GM12872 (cell line): ENCODE measurements at regions not wholly inside any gene's neighbourhood (a gene's known extent, or its start where the extent isn't known, plus 50 kb on each side); places are given as distances from the start of the nearest gene placed in this dataset.

Experiments
- TF ChIP-seq, protein P1 (sequence below): IDR thresholded peaks from 3 replicates; pipeline ENCODE4 v1.5.1; 2011; ENCODE audit warnings: low read depth, mild to moderate bottlenecking, low read length, moderate library complexity; ENCODE audit not compliant: insufficient read depth

DNA sequence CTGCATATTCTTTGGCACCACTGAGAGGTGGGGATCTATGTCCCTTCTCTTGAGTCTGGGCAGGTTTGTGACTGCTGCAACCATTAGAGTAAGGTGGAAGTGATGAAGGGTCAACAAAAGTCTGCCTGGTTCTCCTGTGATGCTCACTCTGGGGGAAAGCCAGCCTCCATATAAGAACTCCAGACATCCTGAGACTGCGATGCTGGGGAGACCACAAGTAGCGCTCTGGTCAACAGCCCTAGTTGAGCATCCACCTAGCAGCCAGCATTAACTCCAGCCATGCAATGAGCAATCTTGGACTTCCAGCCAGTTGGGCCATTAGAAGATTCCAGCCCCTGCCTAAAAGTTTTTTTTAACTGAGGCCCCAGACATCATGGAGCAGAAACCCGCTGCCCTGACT lies 62.8 kb downstream of the SCN11A start:
- TF ChIP-seq, protein P1, sequence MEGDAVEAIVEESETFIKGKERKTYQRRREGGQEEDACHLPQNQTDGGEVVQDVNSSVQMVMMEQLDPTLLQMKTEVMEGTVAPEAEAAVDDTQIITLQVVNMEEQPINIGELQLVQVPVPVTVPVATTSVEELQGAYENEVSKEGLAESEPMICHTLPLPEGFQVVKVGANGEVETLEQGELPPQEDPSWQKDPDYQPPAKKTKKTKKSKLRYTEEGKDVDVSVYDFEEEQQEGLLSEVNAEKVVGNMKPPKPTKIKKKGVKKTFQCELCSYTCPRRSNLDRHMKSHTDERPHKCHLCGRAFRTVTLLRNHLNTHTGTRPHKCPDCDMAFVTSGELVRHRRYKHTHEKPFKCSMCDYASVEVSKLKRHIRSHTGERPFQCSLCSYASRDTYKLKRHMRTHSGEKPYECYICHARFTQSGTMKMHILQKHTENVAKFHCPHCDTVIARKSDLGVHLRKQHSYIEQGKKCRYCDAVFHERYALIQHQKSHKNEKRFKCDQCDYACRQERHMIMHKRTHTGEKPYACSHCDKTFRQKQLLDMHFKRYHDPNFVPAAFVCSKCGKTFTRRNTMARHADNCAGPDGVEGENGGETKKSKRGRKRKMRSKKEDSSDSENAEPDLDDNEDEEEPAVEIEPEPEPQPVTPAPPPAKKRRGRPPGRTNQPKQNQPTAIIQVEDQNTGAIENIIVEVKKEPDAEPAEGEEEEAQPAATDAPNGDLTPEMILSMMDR: no peak

DNA sequence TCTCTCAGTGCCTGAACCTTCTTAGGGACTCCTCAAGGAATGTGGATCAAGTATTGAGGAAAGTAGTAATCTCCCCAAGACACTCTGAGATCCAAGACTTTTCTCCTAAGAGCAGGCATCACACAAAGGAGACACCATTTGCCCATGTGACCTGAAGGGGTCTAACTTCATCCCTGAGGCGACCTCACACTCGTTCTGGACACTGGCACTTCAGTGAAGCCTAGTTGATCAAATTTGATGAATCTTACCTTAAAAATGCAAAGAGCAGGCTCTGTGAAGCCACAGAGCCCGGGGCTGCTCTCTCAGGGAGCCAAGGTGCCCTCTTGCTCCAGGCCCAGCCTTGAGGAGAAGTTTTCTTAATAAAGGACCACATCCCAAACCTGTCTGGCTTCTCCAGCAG lies 64.3 kb downstream of the SCN11A start:
- TF ChIP-seq, protein P1: no peak

DNA sequence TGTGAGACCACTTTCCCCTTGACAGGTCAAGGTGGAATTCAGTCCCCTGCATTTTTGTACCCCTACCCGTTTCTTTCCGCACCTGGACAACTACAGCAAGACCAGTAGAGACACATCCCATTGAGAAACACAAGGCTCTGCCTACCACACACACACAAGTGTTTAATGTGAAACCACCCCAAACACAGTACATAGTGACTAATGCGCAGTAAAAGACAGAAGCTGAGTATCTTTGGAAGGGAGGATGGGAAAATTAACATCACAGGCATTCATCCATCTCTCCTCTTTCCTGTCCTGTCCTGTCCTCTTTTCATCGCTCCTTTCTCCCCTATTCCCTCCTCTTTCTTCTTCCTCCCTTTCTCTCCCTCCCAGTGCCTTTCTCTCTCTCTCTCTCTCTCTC lies 64.8 kb downstream of the SCN11A start:
- TF ChIP-seq, protein P1: no peak

DNA sequence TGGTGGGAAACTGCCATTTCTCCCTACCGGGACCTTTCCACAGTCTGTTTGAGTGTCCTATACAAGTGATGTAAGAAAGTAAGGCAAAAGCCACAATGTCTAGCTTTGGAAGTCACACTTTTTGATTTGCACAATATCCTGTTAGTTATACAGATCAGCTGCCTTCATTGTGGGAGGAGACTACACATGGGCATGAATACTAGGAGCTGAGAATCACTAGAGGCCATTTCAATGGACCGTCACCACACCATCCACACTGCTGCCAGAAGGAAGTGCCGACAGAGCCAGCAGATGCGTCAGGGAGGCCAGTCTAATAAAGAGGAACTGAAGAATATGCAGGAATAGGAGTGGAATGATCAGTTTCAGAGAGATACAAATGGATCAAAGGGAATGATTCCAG lies 65.8 kb downstream of the SCN11A start:
- TF ChIP-seq, protein P1: no peak

DNA sequence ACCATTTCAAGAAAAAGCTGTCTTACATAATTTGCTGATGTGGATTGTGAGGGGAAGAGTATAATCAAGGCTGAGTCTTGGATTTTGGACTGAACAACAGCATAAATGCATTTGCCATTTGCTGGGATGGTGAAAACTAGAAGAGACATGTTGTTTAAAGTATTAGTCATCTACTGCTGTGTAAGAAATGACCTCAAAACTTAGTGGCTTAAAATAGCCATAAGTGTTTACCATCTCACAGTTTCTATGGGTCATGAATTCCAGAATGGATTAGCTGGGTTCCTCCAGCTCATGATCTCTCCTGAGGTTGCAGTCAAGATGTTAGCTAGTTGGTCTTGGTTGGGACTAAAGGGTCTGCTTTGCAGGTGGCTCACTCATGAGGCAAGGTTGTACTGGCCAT lies 66.2 kb downstream of the SCN11A start:
- TF ChIP-seq, protein P1: no peak

DNA sequence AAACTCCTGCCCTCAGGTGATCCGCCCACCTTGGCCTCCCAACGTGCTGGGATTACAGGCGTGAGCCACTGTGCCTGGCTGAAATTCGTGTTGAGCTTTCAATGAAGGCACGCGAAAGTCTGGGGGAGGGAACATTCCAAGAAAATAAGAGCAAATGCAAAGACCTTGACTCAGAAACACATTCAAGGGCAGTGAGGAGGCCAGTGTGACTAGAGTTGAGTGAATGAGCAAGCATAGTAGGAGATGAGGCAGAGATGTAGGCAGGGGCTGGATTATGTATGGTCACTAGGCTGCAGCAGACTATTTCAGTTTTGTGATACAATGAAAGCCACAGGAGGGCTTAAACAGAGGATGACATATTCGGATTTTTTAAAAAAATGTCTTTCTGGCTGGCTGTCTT lies 67.0 kb downstream of the SCN11A start:
- TF ChIP-seq, protein P1: no peak

DNA sequence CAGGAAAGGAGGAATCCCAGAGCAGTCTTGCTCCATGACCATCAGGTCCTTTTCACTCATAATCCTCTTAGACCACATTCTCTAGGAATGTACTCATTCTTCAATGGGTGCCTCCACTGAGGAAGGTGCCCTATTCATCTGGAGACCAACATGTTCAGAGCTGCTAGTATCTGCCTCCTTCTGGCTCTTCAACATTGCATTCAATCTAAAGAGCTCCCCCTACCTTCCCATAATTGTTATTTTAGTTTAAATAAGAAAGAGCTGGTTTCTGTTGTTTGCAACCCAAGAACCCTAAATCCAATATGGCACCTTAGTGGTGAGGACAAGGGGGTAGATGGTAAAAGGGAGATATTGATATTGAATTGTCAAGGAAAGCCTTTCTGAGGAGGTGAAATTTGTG lies 67.6 kb downstream of the SCN11A start:
- TF ChIP-seq, protein P1: no peak

DNA sequence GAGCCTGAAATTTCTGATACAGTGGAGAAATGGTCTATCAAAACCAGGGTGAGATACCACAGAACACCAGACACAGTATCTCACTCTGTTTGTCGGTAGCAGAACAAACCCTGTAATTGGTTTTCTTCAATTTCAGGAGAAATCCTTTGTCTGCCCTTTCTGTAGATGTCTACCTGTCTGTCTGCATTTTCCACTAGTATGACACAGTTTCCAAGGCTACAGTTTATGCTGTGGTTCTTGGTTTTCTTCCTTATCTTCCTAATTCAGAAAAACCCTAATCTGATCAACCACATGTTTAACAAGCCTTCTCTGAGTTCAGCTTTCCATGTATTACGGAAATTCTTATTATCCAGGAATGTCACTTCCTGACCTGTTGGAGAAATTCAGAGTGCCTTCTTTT lies 70.8 kb downstream of the SCN11A start:
- TF ChIP-seq, protein P1: no peak
